GM19351 (cell line): ENCODE measurements at regions not wholly inside any gene's neighbourhood (a gene's known extent, or its start where the extent isn't known, plus 50 kb on each side); places are given as distances from the start of the nearest gene placed in this dataset.

Experiments
- ATAC-seq: cut with Tn5 transposase; IDR thresholded peaks from one replicate; pipeline ENCODE4 v1.9.1; 2021; ENCODE audit warnings: mild to moderate bottlenecking, moderate library complexity; ENCODE audit not compliant: unreplicated experiment

DNA sequence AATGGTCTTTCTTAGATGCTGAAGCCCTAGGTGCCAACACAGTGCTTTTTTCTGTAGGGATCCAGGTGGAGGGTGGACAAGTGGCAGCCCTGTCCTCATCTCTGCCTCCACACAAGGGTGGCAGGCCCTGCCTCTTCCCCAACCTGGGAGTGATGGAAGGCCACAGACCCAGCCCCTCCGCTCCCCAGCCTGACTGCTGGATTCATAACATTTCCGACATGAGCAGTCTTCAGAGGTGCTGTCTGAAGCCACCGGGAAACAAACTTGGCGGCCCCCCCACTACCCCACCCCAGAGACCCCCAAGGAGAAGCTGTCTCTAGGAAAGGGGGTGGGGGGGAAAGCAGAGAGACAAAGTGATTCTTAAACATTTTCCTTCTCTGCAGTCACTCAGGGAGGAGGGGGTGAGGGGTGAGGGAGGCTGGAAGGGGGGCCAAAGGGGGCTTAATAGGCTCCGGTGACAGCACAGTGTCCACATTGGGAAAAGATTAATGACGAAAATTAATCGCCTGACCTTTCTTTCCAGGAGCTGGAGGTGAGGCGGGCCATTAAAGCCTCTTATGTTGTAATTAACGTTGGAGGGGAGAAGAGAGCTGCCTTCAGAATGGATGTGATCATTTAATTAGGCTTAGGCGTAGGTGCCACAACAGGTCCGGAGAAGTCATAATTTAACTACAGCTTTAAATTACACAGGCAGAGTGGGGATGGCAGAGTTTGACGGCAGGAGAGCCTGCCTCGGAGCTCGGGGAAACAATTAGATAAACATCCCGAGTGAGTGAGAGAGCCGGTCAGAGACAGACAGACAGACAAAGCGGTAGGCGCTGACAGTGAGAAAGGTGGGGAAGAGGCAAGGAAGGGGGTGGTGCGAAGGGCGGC lies 76.8 kb upstream of the FOXP4 start:
- no peak for ATAC-seq

DNA sequence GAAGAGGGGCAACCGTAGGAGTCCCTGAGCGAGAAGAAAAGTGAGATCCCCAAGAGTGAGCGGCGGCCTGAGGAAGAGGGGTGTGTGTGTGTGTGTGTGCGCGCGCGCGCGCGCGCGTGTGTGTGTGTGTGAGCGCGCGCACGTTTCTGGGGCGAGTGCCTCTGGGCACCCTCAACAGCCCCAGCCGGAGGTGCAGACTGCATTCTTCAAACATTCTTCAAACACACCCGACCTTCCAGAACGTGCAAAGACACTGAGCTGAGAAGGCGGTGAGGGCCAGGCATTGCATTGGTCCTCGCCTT lies 76.2 kb upstream of the FOXP4 start:
- ATAC-seq, result no peak

DNA sequence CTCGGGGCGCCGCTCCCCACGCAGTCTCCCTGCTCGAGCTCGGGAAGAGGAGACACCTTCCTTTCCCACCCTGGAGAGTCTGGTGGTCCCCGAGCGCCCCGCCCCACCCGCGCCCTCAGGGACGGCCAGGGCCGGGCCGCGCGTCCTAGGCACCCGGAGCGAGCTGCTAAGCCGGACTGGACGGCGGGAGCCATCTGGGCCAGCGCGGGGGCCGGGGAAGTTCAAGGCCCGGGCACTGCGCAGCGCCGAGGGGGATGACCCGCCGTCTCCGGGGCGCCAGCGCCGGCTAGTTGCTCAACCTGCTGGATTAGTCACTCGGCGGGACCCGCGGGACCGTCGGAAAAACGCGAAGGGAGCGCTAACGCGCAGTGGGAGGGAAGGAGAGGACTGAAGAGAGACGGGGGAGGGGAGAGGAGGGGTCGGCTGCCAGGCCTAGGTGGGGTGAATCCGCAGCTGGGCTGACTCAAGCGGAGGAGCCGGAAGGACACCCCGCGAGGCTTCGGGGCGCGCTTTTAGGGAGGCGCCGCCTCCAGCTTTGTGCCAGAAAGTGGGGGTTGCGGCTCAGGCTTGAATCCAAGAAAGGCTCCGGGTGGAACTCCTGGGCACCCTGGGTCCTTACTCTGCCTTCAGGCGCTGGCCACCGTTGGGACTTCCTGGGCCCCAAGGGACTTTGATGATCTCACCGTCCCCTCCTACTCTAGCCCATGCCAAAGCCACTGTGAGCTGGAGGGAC lies 75.7 kb upstream of the FOXP4 start:
- ATAC-seq, result no peak

DNA sequence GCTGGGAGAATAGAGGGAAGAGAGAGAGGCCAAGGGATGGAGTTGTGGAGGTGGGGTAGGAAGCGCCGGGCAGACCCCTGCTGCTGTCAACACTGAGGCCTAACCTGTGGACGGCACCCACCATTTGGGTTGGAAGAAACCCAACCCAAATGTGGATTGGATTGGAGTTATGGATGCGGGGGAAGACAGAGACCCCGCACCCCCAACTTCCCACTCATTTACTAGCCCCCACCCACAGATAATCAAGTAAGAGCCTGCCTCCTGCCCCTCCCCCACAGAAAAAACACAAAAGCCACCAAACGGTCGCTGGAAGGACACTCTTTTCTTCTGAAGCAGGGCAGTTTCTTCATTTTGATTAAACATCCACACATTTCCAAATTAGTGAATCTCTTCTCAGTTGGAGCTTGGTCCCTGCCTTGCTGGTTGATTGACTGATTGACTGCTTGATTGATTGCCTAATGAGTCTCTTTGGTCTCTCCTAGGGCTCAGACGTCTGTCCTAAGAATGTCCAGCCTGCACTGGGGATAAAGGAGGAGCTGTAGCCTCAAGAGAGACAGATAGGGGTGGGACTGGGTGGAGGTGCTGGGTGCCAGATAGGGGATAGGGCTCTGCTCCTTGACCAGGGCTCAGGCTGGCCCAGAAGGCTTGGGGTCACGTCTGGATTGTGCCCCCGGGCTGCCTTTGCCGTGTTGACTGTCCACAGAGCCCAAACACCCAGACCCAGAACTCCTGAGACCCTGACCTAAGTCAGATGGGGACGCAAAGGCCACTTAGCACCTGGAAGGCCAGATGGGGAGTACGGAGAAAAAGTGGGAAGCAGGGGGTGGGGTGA lies 74.9 kb upstream of the FOXP4 start:
- ATAC-seq, result no peak

DNA sequence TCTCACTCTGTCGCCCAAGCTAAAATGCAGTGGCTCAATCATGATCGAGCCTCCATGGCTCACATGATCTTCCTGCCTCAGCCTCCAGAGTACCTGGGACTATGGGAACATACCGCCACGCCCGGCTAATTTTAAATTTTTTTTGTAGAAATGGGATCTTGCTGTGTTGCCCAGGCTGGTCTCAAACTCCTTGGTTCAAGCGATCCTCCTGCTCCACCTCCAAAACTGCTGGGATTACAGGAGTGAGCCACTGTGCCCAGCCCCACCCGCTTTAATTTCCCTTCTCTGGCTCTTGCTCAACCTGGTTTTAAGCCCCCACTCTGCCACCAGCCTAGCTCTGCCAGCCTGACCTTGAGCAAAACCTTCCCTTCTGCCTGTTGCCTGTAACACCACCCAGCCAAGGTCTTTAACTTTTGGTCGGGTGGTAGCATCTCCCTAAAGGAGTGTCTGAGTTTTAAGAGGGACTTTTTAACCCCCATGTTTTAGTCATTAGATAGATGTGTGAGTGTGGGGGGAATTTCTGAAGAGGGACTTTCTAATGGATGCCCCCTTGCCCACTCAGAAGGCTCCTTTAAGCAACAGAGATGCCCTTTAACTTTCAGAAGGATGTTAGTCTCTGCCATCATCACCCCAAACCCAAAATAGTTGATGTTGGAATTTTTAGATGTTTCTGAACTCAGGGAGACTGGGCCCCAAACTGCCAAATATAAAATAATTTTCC lies 71.8 kb upstream of the FOXP4 start:
- ATAC-seq, result no peak

DNA sequence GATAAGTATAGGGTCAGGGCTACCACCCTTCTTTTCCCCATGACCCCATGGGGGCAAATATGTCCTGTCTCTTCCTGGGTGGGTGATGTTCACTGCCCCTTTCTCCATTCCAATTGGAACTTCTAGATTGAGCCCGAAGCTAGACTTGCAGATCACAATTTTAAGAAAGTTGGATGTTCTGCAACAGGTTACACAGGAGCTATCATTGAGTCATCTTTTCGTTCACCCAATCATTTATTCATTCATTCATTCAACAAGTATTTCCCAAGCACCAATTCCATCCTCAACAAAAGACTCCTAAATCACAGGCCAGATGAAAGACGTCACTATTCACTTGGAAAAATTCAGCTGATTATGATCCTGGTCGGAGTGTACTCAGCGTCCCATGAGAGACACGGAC lies 71.0 kb upstream of the FOXP4 start:
- ATAC-seq, result no peak

DNA sequence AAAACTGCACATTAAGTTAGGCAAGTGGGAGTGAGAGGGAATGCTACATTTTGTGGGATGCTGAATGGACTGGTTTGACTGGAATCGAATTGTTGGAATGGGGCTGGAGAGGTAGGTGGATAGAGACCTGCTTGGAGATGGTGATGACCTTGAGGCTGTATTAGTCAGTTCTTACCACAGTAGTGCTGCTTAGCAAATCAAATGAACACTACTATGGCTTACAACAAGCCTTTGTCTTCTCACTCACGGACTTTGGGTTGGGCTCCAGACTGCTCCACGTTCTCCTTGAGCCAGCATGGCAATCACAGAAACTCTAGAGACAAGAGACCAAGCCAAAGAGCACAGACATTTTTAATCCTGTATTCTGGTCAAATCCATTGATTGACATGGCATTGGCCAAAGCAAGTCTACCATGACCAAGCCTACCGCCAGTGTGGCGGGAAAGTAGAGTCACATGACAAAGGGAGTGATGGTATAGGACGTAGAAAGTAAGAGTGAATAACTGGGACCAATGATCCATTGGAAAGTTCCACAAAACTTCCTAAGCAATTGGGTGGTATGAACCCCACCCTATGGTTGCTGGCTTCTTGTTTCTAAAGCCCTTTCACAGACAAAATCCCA lies 70.3 kb upstream of the FOXP4 start:
- ATAC-seq, result no peak

DNA sequence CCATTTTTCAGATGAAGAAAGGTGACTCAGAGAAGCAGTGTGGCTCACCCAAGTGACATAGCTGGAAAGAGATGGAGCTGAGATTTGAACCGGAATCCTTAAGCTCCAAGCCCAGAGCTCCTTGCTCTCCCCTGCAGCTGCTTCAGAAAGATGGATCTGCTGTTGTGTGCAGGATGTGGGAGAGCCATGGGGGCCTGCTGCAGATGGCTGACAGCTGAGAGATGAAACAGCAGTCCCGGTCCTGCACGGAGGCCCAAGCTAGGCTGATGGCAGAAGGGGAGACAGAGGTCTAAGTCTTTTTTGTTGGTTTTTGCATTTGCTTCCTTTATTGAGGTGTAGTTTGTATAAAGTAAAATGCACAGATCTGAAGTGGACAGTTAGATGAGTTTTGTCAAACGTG lies 69.8 kb upstream of the FOXP4 start:
- no peak for ATAC-seq

DNA sequence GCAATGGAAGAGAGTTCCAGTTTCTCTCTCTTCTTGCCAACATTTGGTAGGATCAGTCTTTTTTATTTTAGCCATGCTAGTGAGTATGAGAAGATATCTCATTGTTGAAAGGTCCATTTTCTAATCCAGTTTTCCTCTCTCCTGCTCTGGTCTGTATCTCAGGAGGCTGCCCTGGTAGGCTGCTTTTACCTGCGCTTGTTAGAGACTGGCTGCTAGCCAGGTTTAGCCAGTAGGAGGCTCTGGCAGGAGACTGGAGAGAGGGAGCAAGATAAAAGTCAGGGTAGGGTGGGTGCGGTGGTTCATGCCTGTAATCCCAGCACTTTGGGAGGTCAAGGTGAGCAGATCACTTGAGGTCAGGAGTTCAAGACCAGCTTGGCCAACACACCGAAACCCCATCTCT lies 68.6 kb upstream of the FOXP4 start:
- no peak for ATAC-seq

DNA sequence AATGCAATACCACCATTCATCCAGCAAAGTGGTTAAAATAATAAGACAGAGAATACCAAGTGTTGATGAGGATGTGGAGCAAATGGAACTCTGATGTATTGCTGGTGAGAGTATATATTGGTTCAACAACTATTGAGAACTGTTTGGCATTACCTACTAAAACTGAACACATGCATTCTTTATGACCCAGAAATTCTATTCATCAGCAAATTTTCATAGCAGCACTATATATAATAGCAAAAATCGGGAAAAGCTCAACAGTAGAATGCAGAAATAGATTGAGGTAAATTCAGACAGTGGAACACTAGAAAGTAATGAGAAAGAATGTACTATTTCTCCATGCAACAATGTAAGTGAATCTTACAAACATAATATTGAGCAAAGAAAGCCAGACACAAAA lies 62.2 kb upstream of the FOXP4 start:
- ATAC-seq, result no peak

DNA sequence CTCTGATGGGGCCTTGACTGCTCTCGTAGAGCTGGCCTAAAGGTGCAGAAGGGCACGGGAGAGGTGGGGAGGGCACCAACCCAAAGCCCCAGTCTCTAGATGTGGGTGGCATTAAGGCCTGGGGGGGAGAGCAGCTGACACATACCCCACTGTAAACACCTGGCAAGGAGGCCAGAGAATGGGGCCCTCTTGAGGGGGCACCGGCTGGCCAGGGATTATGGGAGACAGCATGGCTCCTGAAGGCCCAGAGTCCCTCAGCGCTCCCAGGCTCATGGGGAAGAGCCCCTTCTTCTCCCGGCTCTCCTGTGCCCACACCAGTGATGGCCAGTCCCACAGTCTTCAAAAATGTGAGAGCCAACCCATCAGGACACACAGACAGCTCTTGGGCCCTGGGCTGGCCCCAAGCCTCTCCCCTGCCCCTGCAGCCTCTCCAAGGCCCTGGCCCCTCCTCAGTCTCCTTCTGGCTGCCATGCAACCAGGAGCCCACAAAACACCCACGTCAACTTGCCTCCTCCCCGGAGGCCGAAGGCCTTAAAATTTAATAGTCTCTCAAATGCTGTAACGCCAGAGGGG lies 58.2 kb upstream of the FOXP4 start:
- no peak for ATAC-seq

DNA sequence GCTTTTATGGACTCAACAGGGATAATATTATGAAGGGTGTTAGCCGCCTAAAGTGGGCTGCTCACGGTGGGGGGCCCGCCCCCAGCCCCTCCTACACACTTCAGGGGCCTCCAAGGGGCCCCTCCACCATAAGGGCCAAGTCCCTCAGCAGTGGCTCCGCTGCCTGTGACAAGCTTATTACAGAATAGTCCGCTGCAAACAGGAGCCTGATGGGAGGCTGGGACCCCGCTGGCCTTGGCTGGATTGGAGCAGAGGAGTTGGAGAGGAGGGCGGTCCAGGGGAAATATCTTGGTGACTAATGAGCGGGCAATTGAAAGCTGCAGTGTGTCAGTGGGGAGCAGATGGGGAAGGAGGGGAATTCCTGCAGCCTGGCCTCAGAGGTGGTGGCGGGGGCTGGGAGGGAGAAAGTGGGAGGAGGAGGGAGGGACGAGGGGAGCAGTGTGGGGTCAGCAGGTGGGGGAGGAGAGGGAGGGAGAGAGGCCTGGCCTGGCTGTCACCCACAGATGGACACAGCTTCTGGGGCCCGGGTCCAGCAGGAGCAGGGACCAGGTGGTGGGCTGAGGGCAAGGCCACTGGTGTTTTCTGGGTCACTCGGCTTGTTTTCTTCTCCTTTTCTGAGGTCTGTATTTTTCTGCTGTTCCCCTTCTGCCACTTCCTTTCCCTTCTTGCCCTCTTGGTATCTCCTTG lies 57.6 kb upstream of the FOXP4 start:
- ATAC-seq, result no peak

DNA sequence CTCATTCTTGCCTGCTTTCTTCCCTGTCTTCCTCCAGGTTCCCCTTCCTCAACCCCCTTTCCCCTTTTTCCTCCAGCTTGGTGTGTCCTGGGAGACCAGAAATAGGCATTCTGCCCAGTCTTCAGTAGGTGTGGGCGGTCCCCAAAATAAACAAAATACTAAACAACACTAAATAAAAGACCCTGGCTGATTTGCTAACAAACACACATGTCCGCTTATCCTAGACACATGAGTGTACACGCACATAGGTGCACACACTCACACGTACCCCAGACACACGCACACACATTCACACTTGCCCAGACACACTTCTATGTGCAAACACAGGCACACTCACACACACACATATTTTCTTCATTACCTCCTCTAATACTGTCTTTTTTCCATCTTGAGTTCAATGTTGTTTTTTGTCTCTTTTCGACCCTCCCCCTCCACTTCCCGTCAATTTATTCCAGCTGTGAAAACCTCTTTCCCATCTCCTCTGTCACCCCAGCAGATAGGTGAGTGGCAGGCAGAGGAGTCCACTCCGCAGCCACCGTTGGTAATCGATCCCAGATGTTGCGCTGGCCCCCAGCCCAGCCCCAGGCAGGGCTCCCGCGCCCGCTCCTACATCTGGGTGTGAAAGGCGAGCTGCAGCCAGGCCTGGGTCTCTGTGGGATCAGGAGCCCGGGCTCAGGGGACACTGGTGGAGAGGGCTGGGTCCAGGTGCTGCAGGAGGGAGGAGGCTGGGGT lies 56.9 kb upstream of the FOXP4 start:
- ATAC-seq, result no peak

DNA sequence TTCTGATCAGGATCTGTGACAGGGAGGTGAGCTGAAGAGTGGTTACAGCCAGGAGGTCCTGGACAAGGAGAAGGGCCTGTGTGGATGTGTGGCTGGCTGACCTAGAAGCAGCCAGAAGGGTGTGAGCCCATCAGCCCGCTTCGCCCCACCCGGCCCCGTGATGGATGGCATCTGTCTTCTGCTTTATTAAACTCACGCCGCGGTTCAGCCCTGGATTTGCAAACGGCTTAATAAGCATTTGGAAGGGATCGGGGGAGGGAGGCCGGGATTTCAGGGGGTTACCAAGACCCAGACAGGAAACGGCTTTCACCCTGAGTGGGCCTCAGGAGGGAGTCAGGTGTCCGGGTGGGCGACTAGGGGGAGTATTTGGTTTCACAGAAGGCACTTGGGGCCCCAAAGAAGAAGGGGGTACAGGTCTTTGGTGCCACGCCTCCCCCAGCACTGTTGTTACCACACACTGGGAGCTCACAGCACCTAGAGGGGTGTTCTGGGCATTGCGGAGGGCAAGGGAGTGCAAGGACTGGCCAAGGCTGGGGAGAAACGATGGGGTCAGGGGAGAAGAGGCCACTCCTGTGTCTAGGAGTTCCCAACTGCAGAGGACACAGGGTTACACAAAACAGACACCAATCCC lies 53.8 kb upstream of the FOXP4 start:
- no peak for ATAC-seq

DNA sequence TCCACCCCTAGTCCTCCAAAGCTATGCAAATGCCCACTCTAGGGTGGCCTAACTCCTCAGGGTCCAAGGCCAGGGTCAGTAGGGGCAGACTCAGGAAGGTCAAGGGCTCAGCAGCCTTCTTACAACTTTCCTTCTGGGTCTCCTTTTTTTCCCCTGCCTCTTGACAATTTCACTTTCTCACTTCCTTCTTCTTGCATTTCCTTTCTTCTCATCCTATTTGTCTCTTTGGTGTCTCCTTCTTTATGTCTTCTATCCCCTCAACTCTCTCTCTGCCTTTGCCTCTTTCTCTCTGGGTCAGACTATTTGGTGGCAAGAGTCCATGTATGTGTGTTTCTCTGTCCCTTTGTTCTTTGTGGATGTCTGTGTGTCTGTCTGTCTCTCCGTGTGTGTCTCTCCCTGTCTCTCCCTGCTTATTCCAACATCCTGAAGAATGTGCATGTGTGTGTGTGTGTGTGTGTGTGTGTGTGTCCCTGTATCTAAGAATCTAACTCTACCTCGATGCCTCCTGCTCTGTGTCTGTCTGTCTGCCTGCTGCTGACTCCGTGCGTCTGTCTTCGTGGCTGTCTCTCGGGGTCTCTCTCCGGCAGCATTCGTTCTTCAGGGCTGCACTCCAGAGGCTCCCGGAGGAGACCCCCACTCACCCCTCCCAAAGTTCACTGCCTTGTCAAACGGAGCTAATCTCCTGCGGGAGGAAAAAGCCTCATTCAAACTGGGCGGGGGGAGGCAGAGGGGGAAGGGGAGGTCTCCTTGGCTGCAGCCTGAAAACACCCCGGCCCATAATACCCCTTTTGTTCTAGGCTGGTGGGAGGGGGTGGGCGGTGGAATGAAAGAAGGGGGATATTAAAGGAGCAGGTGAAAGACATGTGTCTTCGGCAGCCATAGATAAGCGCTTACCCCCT lies 51.7 kb upstream of the FOXP4 start:
- no peak for ATAC-seq
